ENCODE measurements at regions not wholly inside any gene's neighbourhood (a gene's known extent, or its start where the extent isn't known, plus 50 kb on each side); places are given as distances from the start of the nearest gene placed in this dataset.

DNA sequence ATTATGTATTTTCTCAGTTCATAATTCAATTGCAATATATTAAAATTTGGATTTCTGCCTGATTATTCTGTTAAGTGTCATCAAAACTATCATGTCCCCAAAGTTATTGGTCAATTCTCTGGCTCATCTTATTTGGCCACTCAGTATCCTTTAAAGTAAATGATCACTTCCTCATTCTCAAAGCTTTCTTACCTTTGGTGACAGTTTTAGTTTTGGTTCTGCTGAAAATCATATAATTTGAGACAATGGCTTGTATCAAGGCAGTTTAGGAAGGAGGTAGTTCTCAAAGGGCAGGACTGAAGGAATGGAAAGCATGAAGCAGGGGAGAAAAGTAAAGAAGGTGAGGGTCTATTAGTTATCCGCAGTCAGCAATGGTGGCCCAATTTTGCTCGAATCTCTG lies 1832.1 kb downstream of the ARAP2 start:
- TF ChIP-seq ZNF274 (IDR thresholded peaks at IDR 0.05; ENCODE audit: low read depth, low read length), result no peak
- TF ChIP-seq YY1 (IDR thresholded peaks at IDR 0.05; ENCODE audit: insufficient read depth, insufficient read length), result no peak

All from NT2/D1 (cell line).